GM12865 (cell line): ENCODE measurements at regions not wholly inside any gene's neighbourhood (a gene's known extent, or its start where the extent isn't known, plus 50 kb on each side); places are given as distances from the start of the nearest gene placed in this dataset.

Experiments
- DNase-seq: peaks from one replicate; pipeline ENCODE4 v3.0.0; 2010; ENCODE audit warnings: low read depth
- H3K4me3 ChIP-seq: 2 replicates; pipeline ENCODE4 v1.5.1; 2011; ENCODE audit warnings: mild to moderate bottlenecking, low read depth, low read length, control low read depth
- CTCF ChIP-seq: IDR thresholded peaks from 2 replicates; pipeline ENCODE4 v1.5.1; 2011; ENCODE audit warnings: low read length, control low read depth, low read depth, inconsistent platforms; ENCODE audit not compliant: insufficient read depth; ENCODE audit errors: missing control alignments

- TF ChIP-seq CTCF = no peak
- DNase-seq = no peak
- H3K4me3 ChIP-seq = no peak overlapping the region
Observed at GRCh38 chr18:54774981-54775665, 53.2 kb upstream of the RAB27B start.

DNA sequence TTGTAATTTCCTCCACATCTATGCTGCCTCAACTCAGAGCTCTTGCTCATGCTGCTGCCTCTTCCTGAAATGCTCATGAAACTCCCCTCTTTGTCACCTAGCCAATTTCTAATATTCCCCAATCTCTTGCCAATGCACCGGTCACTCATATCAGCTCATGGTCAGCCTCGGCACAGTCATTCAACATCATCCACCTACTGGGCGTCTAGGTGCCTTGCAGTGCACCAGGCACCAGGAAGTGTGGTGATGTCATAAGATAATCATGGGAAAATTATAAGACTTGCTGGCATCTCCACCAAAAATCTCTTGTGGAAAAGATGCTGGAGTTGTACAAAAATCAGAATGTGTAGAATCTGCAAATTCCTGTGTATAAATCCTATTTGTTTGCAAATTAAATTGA, 52.6 kb upstream of the RAB27B start:
- no peak for TF ChIP-seq CTCF
- no peak overlapping the region for H3K4me3 ChIP-seq
- no peak for DNase-seq

DNA sequence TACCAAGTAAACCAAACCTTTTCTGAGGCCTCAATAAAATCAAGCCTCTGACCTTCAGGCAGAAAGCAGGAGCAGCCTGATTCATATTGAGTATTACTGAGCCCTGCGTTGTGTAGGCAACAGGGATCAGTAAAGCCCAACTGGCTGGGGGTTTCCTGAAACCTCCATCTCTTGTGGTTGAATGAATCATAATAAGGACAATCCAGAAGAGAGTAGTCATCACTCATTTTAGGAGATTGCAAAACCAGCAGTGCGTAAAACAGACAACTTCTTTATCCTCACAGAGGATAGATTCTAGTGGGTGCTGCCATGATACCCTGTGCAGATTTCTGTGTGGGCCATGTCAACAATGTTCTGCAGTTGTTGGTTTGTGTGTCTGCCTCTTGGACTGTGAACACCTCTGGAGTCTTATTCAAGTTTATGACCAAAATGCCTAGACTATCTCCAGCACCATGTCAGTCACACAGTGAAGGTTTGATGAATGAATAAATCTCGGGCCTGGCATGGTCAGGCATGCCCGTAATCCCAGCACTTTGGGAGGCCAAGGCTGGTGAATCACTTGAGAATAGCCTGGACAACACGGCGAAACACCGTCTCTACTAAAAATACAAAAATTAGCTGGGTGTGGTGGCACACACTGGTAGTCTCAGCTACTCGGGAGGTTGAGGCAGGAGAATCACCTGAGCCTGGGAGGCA, 51.8 kb upstream of the RAB27B start:
- no peak for TF ChIP-seq CTCF
- H3K4me3 ChIP-seq = no peak overlapping the region
- peak; percentile 44 for DNase-seq

DNA sequence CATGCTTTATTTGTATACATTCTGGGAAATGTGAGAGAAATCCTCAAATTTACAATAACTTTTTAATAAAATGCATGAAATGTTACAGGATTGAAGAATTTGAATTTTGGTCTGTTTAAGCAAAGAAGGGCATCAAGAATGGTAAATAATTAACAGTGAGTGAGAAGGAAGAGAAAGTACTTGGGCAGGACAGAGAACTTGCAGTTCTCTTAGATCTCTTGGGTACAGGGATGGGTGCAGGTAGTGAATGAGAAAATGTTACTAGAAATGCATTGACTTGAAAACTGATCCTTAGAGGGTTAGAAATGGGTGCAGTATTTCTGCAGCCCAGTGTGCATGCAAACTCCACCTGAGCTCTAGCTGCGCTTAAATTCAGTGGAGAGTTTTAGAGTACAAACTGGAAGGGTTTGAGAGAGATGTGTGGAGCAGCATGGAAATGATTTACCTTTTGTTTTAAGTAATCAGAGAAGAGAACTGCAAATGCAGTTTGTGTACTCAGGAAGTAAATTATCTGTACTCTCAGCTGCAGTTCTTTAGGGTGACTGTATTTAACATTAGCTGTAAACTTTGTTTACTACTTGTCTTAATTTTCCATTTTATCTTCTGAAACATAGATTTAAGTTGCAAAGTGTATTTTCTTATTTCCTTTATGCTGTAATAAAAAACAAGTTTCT, 51.0 kb upstream of the RAB27B start:
- TF ChIP-seq CTCF = no peak
- no peak overlapping the region for H3K4me3 ChIP-seq
- no peak for DNase-seq

DNA sequence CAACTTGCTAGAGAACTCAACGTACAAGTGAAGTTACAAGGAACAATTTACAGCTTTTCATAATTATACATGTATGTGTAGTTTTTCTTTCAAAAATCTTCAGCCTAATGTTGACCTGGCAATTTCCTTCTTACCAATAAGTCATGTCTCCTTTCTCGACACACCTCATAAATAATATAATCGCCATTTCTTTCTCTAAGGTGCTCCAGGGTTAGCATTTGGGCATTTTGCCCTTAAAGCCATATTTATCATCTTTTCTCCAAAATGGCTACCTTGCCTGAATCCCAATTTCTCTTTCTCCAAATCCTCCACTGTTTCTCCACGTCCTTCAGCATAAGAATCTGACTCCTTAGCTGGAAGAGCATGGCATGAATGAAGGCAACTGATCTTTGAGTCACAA, 50.3 kb upstream of the RAB27B start:
- H3K4me3 ChIP-seq = no peak overlapping the region
- DNase-seq = no peak
- TF ChIP-seq CTCF = no peak
